ENCODE measurements at regions not wholly inside any gene's neighbourhood (a gene's known extent, or its start where the extent isn't known, plus 50 kb on each side); places are given as distances from the start of the nearest gene placed in this dataset.

DNA sequence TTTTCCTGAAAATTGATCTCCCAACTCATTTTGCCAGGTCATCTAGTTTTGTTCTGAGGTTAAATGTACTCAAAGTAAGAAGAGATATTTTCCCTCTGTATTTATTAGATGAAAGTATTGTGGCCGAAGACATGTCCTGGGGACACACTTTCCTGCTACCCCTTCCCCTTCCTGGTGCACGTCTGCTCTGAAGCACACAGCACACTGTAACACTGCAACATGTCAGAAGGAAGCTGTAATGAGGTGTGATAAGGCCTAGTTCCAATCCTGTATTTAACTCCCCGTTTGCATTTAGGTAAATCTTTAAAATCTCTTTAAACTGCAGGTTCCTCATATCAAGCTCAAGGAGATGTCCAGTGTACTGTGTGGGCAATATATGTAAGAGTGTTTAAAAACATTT, 99.4 kb downstream of the HDGFL1 start:
- no peak for DNase-seq (ENCODE audit: low read depth, low spot score)

DNA sequence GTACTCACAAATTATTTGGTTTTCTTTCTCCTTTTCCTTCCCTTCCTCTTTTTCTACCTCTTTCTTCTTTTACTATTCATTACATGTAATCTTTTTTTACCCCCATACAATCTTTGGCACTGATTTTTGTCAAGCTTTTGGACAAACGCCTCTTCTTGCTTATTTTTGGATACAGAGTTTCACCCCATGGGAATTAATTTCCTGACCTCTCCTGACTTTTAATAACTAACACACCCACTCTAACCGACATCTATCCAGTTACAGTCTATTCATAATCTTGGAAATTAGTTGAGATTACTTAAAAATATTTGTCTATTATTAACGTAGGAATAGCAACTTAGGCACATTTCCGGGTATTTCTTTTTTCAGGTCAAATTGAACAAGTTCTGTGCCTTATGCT, 101.2 kb downstream of the HDGFL1 start:
- no peak for DNase-seq (ENCODE audit: low read depth, low spot score)

DNA sequence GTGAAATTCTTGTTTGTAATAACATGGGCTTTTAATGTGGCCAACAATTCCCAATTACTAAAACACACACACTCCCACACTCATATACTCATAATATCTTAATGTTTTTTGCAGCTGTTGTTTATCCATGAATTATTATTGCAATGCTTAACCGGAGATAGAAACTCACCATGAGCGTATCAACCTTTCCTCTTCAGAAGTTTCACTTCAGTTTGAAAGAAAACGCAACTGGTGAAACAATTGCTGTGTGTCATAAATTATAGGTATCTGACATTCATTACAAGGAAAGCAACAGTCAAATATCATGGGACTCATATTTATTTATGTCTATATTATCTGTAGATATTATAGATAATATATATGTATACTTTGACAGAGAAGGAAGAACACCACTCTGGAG, 104.1 kb downstream of the HDGFL1 start:
- DNase-seq (ENCODE audit: low read depth, low spot score), result no peak

DNA sequence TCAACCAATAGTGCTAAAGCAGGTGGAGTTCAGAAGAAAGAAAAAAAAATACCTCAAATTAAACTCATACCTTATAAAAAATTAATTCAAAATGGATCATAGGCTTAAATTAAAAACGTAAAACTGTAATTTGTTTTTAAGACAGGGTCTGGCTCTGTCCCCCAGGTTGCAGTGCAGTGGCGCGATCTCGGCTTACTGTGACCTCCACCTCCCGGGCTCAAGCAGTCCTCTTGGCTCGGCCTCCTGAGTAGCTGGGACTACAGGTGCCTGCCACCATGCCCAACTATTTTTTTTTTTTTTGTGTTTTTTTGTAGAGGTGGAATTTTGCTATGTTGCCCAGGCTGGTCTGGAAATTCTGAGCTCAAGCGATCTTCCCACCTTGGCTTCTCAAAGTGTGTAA, 111.6 kb downstream of the HDGFL1 start:
- no peak for DNase-seq (ENCODE audit: low read depth, low spot score)

DNA sequence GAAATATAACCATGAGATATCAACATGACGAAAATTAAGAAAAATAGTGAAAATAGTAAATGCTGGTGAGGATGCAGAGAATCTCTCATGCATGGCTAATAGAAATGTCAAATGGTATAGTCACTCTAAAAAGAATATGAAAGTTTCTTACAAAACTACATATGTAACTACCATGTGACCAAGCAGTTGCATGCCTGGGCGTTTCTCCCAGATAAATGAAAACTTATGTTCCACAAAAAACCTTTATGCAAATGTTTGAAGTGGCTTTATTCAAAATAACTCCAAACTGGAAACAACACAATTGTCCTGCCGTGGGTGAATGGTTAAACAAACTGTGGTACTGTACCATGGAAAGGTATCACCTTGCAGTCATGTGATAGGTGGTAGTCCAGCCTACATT, 112.4 kb downstream of the HDGFL1 start:
- no peak for DNase-seq (ENCODE audit: low read depth, low spot score)

DNA sequence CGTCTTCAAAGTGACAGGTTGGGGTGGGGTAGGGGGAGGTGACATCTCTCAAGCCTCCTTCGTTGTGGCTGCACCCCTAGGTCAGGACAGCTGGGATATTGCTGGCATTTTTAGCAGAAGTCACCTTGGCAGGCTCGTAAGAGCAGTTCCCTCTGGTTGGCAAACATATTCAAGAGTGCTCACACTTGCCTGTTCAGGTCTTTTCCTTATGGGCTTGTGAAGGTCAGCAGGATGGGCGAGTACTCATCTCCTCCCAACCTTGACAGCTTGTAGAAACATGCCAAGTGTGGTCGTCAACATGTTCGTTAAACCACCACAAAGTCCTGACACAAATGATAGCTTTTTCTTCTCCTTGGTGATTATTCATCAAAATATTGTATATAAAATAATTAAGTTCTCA, 113.6 kb downstream of the HDGFL1 start:
- no peak for DNase-seq (ENCODE audit: low read depth, low spot score)

DNA sequence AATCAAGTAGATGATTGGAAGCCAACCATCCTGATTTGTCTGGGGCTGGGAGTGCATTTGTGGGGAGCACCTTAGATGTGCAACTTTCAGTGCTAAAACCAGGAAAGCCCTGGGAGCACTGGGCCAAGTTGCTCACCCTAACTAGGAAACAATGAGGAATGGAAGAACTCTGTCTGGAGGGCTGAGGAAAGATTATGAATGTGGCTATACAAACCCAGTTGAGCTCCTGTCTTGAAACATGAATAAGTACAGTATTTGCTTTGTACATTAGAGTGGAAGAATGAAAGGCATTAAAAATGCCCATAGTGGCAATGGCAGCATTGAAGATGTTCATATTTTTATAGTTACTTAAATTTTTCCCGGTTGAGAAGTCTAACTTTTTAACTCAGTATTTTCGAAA, 121.1 kb downstream of the HDGFL1 start:
- no peak for DNase-seq (ENCODE audit: low read depth, low spot score)

DNA sequence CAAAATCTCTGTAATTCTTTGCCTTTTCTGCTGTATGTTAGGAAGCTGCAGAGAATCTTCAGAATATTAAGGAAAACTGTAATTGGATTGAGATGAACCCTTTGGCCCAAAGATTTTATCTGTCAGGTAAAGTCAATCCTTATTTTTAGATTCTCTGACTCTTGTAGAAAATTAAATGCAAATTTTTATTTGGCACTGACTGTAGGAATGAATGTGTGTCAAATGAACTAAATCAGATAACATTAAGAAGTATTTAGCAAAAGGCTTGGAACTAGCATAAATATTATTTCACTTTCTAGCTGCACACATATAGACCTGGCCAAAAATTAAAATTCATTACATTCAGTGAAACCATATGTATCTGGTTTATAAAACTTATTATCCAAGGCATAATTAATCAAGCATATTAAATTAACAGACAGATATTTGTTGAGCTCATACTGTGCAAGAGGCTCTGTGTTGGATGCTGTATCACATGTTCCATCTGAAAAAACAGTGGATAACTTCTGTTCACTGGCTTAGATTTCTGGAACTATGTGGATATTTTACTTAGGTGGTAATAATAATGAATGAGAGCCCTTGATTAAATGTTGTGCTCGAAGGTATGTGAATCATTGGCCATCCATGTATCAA, 124.8 kb downstream of the HDGFL1 start:
- DNase-seq (ENCODE audit: low read depth, low spot score), result no peak

DNA sequence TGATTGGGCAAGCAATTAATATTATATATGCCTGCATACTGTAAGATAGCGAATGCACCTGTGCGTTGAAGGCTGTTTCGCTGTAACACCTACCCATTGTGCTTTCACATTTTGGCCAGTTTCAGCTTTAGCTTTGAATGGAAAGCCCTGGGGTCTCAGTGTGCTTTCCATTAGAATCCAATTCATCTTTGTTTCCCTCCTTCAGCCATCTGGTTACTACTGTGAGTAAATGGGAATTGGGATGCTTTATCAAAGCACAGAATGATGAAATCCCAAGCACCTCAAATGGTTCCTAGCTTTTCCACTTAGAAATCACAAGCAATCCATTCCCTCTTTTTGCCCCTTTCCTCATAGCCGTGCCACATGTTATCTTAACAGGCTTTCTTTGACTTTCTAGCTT, 127.1 kb downstream of the HDGFL1 start:
- DNase-seq (ENCODE audit: low read depth, low spot score), result no peak

DNA sequence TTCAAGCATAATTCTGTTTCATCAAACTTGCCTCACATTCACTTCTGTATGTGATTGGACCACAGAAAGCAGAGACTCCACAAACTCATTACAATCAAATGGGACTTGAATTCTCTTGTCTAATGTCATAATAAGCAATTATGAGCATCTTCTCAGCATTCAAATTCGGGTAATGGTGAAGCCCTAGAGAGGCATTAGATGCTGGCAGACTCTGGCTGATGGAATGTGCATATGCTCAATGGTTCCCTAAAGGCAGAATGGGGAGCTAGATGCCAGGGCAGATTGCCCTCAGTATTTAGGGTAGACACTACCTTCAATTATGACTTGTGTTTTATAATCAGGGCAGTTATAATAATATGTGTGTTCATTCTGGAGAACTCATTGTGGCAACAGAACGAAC, 127.9 kb downstream of the HDGFL1 start:
- no peak for DNase-seq (ENCODE audit: low read depth, low spot score)

DNA sequence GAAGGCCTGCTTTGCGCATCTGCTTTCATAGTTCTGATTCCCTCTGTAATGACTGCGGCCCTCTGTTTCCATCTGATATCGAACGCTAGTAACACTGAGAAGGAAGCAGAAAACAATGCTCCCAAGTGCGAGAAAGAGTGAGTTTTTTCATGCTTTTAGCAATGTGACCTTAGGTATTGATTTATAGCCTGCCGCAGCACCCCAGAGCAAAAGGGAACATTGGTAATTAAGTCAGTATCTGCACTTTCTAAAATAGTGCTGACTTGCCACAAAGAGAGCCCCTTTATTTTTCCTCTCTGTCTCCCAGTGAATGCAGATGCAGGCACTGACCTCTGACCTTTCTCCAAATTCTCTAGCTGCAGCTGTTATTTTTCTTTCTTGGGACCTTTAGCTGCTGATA, 129.8 kb downstream of the HDGFL1 start:
- no peak for DNase-seq (ENCODE audit: low read depth, low spot score)

DNA sequence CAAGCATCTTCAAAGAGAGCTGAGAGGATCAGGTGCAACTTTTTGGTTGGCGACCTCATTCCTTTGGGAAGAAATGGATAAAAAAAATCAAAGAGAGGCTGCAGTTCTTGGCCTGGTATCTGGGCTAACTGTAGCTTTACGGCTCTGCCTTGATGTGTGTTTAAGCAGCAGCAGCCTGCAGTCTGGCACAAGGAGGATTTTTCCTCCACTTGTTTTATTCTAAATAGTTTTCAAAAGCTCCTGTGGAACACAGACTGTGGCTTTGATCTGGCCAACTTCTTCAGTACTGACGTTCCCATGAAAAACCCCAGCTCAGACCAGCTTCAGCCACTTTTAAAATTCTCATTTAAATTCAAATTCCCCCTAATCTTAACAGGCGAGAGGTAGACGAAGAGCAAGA, 137.3 kb downstream of the HDGFL1 start:
- no peak for DNase-seq (ENCODE audit: low read depth, low spot score)

DNA sequence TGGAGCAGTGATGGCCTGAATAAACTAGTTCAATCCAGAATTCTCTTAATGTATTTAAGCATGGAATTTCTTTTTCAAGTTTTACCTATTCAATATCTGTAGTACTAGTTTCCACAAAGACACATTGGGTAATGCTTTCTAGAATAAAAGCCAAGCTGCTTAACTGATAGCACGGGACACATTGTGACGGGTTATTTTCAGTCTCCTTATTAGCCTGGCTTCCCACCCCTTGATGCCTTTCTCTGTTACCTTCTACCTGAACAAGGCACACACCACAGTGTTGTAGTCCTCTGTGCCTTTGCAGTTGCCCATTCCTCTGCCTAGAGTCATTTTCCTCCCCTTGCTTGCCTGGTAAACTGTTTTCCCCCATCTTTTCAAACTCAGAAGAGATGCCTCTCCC, 139.1 kb downstream of the HDGFL1 start:
- no peak for DNase-seq (ENCODE audit: low read depth, low spot score)

DNA sequence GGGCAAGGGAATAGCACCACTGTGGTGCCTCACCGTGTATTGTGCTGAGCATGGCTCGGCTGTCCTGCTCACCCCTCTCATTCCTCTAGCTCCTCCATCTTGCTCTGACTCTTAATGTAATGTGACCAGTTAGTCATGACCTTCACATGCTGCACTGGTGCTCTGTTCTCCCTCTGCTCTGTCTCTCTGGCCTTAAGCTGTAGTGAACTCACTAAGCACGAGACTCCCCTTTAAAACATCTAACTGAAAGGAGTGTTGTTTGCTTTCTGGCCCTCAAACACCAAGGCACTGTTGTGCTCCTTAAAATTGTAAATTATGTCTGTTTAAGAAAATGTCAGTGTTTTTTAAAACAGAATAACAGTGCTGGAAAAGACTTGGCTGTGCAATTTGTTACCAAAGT, 140.4 kb downstream of the HDGFL1 start:
- no peak for DNase-seq (ENCODE audit: low read depth, low spot score)

DNA sequence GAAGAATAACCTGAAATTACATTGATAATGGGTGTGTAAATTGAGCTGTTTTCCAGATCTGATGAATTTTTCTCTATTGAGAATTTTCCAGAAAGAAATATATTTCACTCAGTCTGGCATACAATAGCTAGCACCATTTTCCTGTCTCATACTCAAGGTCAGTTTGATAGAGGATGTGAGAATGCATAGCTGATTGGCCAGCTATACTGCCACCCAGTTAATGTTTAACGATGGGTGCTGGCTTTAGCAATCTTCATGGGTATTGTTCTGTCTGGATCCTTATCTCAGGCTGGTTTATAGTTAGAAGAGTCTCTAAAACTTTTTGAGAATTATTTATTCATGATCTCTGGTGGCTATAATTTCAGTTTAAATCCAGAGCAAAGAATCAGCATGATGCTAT, 147.4 kb downstream of the HDGFL1 start:
- no peak for DNase-seq (ENCODE audit: low read depth, low spot score)

DNA sequence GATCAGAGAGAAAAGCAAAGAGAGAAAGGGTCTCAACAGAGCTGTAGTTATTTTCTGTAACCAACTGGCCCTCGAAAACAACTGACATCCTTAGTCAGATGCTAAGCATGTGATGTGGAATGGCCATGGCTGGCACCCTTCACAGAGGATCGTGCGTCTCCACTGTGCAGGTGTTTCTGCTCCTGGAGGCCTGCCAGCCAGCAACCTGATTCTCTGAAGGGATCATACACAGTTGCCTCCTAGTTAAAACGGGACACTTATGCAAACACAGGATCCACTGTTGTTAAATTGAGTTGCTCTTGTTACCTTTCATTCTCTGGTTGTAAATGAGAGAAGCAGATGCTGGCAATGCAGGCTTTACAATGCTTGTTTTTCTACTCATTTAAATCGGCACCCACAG, 148.5 kb downstream of the HDGFL1 start:
- DNase-seq (ENCODE audit: low read depth, low spot score), result no peak

DNA sequence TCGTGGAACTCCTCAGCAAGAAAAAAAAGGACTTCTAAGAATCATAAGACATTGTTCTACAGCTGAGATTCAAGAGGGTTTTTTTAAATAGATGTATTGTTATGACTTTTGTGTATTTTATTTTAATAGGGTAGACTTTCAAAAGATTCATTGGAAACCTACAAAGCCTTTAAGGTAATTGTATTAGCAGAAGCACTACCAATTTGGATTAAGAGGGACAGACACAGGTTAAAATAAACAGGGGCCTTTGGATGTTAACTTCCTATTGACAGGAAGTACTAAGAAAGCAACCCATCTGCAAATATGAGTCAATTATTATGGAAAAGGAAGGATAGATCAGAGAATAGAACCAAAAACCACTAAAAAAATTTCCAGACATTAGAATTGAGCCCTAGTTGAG, 153.5 kb downstream of the HDGFL1 start:
- no peak for DNase-seq (ENCODE audit: low read depth, low spot score)

DNA sequence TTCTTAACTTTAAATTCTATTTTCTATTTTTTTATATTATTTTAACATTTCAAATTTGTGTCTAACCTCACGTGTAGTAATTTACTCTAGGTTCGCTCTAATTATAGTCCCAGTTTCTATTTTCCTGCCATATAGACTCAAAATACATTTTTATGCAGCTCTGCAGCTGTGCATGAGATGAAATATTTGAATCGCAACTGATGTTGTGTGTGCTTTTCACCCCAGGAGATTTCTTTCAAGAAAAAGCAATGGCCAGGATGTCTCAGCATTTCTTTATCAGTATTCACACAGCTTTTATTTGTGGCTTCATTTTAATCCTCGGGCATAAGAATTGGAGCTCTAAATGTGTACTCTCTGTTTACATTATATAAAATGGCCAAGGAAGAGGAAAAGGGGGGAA, 157.6 kb downstream of the HDGFL1 start:
- no peak for DNase-seq (ENCODE audit: low read depth, low spot score)

DNA sequence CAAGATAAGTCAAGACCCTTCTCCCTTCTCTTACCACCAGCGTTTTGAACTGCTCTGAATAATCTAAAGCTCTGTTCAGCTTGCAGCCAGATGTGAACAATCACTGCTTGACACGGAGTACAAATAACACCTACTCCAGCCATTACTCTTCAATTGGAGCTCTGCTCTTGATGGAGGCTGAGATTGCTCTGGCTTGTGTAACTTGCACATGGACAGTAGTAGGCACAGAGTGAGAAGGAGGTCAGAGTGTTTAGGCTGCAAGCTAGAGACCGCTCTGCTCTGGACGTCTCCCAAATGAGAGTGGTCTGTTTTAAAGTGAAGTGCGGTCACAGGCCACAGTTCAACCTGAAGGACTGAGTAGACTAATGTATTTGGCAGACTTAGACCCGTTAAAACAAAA, 158.3 kb downstream of the HDGFL1 start:
- DNase-seq (ENCODE audit: low read depth, low spot score), result no peak

DNA sequence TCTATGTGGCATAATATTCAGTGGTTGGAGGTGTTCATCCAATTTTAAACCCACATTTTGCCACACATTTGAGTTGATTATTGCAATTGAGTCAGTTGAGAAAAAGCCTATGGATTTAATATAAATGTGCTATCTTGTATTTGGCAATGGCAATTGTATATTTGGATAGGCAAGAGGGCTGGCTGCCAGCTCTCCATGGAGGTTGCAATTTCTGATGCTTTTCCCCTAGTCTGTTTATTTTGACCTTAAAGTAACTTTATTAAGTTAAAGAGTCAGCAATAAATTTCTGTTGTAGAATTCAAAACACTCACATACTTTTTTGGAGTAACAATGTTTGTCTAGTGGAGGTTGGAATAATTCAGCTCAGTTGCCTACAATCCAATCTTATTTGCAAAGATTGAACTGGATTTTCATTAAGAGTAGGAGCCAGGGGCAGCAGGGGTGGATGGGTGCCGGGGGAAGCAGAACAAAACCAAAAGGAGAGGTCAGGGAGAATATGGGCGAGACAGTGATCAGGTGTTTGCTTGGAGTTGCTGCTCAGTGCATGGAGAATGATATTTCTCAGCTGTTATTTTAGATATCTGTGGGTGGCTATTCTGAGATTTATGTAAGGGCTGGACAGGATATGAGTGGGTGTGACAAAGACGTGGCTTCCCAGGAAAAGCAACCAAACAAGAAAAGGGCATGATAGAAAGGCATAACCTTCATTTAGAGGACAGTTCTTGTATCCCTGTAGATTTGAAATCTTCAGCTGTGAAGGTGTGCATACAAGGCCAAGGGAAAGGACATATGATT, 163.0 kb downstream of the HDGFL1 start:
- no peak for DNase-seq (ENCODE audit: low read depth, low spot score)

DNA sequence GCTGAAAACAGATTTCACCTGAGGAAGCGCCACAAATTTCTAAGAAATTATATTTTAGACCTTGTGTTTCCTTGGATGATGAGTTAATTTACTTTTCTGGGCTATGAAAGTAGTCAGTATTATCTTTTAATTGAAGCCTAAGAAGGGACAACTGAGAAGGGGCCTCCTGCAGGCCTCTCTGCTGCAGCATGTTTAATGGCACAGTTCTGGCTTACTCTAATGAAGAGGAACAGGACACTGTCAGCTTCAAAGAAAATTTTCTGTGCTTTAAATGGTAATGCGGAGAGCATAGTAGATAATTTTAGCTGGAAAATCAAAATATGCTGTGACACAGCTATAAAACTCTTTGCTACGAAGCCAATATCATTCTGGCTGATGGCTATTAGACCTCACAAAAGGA, 167.4 kb downstream of the HDGFL1 start:
- DNase-seq (ENCODE audit: low read depth, low spot score), result no peak

DNA sequence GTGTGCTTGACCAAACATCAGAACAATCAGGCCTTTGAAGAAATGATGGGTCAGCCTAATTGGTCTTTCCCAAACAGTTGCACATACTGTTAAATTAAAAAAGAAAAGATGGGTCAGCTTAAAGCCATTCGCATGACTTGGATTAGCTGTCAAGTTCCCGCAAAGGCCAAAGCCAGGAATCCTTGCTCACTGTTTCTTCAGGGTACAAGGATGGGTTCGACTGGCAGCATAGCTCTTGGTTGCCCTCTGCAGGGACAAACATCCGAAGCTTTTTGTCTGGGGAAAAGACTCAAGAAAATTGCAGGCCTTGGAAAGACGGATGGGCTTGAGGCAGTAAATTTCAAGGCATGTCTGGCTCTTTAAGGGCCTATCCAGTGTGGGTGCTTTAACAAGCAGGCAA, 168.0 kb downstream of the HDGFL1 start:
- peak; percentile 8 for DNase-seq (ENCODE audit: low read depth, low spot score)

DNA sequence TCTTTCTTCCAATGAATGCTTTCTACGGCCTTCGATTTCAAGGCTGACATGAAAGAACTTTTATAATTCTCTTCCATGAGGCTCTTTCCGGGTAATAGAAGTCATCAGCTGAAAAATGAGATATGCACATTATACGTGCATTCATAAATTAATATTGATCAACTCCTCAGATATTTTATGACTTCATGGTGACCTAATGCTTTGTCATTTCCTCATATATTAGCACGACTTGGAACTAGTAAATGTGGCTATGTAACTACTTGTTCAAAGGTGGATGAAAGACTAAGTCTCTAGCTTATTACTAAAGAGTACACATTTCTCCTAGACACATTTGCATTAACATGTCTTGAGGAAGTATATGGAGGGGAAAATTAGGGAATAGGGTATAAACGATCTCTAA, 168.8 kb downstream of the HDGFL1 start:
- DNase-seq (ENCODE audit: low read depth, low spot score), result no peak

DNA sequence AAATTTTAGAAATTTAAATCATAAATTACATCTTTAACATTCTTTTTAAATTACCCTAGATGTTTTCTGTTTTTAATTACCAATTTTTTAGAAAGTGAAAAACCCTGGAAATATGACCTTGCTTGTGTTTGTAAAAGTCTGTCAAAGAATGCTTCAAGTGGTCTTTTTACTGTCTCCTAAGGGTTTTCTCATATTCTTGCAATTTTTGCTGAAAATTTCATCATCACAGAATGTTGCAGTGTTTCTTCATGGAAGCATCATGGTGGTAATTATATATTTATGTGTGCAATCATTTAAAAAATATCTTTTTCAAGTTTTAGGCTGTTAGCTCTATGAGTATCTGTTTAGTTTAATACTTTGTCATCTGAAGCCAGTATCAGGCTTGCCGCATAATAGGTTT, 178.2 kb downstream of the HDGFL1 start:
- no peak for DNase-seq (ENCODE audit: low read depth, low spot score)
